SK-N-SH (cell line): ENCODE measurements at regions not wholly inside any gene's neighbourhood (a gene's known extent, or its start where the extent isn't known, plus 50 kb on each side); places are given as distances from the start of the nearest gene placed in this dataset.

ENCODE experiments used
- EP300 ChIP-seq, 2 experiments: IDR thresholded peaks; 2 replicates each; pipeline versions ENCODE4 v1.4.0 to v1.6.1; 2012; ENCODE audit warnings: borderline replicate concordance in 1 of 2, low read depth in 1 of 2, low read length in 1 of 2
- EZH2phosphoT487 ChIP-seq: fragments of 200-600 bp; sonication (generic); IDR thresholded peaks from 2 replicates; pipeline ENCODE4 v1.6.1; 2017; ENCODE audit warnings: low read depth, mixed run types, mild to moderate bottlenecking, antibody characterized with exemption, moderate library complexity, borderline replicate concordance
- FOXJ3 ChIP-seq: sonication (generic); formaldehyde crosslinking; IDR thresholded peaks from 2 replicates; pipeline ENCODE4 v1.5.1; 2020; ENCODE audit warnings: mild to moderate bottlenecking, missing genetic modification reagents
- MAX ChIP-seq: IDR thresholded peaks from 2 replicates; pipeline ENCODE4 v1.4.0; 2012; ENCODE audit warnings: low read depth
- POLR2AphosphoS5 ChIP-seq: IDR thresholded peaks from 2 replicates; pipeline ENCODE4 v1.6.1; 2012; ENCODE audit warnings: low read depth, low read length
- RCOR1 ChIP-seq: fragments of 150-350 bp; IDR thresholded peaks from 2 replicates; pipeline ENCODE4 v1.6.1; 2017; ENCODE audit warnings: antibody characterized with exemption, low read length
- REST ChIP-seq: IDR thresholded peaks from 2 replicates; pipeline ENCODE4 v1.6.1; 2012; ENCODE audit warnings: mild to moderate bottlenecking, low read depth, low read length, moderate library complexity
- ZBTB33 ChIP-seq: IDR thresholded peaks from 2 replicates; pipeline ENCODE4 v1.4.0; 2012; ENCODE audit warnings: low read depth, borderline replicate concordance
- TF ChIP-seq, protein P1 (sequence below): fragments of 200-600 bp; sonication (generic); IDR thresholded peaks from 2 replicates; pipeline ENCODE4 v1.6.1; 2017; ENCODE audit warnings: antibody characterized with exemption, mild to moderate bottlenecking, moderate library complexity

- TF ChIP-seq, protein P1, sequence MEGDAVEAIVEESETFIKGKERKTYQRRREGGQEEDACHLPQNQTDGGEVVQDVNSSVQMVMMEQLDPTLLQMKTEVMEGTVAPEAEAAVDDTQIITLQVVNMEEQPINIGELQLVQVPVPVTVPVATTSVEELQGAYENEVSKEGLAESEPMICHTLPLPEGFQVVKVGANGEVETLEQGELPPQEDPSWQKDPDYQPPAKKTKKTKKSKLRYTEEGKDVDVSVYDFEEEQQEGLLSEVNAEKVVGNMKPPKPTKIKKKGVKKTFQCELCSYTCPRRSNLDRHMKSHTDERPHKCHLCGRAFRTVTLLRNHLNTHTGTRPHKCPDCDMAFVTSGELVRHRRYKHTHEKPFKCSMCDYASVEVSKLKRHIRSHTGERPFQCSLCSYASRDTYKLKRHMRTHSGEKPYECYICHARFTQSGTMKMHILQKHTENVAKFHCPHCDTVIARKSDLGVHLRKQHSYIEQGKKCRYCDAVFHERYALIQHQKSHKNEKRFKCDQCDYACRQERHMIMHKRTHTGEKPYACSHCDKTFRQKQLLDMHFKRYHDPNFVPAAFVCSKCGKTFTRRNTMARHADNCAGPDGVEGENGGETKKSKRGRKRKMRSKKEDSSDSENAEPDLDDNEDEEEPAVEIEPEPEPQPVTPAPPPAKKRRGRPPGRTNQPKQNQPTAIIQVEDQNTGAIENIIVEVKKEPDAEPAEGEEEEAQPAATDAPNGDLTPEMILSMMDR = no peak
- TF ChIP-seq RCOR1 = no peak
- no peak for TF ChIP-seq POLR2AphosphoS5
- no peak for TF ChIP-seq EP300 (IDR thresholded peaks at IDR 0.05; ENCODE audit: borderline replicate concordance in 1 of 2, low read depth in 1 of 2, low read length in 1 of 2)
- no peak for TF ChIP-seq MAX
- TF ChIP-seq EZH2phosphoT487 = no peak
- no peak for TF ChIP-seq REST
- no peak for TF ChIP-seq ZBTB33
- no peak for TF ChIP-seq FOXJ3 (CRISPR knock-in tag)
Observed at GRCh38 chr16:54351171-54351570, 64.6 kb upstream of the IRX3 start.
